Loucy (cell line): ENCODE measurements at regions not wholly inside any gene's neighbourhood (a gene's known extent, or its start where the extent isn't known, plus 50 kb on each side); places are given as distances from the start of the nearest gene placed in this dataset.

ENCODE experiments used
- H2AFZ ChIP-seq: fragments of 200-600 bp; sonication (generic); 2 replicates; pipeline ENCODE4 v1.6.0; 2016; ENCODE audit warnings: antibody characterized with exemption, mild to moderate bottlenecking, low read length, moderate library complexity
- H3F3A ChIP-seq: fragments of 200-600 bp; 2 replicates; pipeline ENCODE4 v1.6.0; 2016; ENCODE audit warnings: antibody characterized with exemption, low read depth, mild to moderate bottlenecking
- H3K27me3 ChIP-seq: fragments of 200-600 bp; sonication (generic); 2 replicates; pipeline ENCODE4 v1.6.1; 2014; ENCODE audit warnings: low read length, mild to moderate bottlenecking; ENCODE audit not compliant: insufficient read depth, poor library complexity, severe bottlenecking
- H3K36me3 ChIP-seq: fragments of 200-600 bp; sonication (generic); 2 replicates; pipeline ENCODE4 v1.6.1; 2016; ENCODE audit warnings: low read length; ENCODE audit not compliant: insufficient read depth
- H3K4me1 ChIP-seq: fragments of 200-600 bp; sonication (generic); 2 replicates; pipeline ENCODE4 v1.5.1; 2014; ENCODE audit warnings: low read length, mild to moderate bottlenecking; ENCODE audit not compliant: insufficient read depth, poor library complexity, severe bottlenecking
- H3K4me2 ChIP-seq: fragments of 200-600 bp; sonication (generic); 2 replicates; pipeline ENCODE4 v1.6.0; 2014; ENCODE audit warnings: antibody characterized with exemption, low read length, low read depth, mild to moderate bottlenecking; ENCODE audit not compliant: poor library complexity, severe bottlenecking
- H3K4me3 ChIP-seq: fragments of 200-600 bp; sonication (generic); 2 replicates; pipeline ENCODE4 v1.5.1; 2014; ENCODE audit warnings: low read length, mild to moderate bottlenecking, mixed read lengths; ENCODE audit not compliant: poor library complexity, severe bottlenecking
- H3K79me2 ChIP-seq: fragments of 200-600 bp; sonication (generic); 2 replicates; pipeline ENCODE4 v1.6.1; 2014; ENCODE audit warnings: low read length; ENCODE audit not compliant: insufficient read depth
- H3K9ac ChIP-seq: fragments of 200-600 bp; sonication (generic); 2 replicates; pipeline ENCODE4 v1.6.0; 2014; ENCODE audit warnings: mild to moderate bottlenecking, low read depth, low read length, moderate library complexity; ENCODE audit not compliant: poor library complexity, severe bottlenecking
- H3K9me2 ChIP-seq: fragments of 200-600 bp; sonication (generic); replicated peaks from 2 replicates; pipeline ENCODE4 v1.6.1; 2016; ENCODE audit warnings: low read depth, low read length, mixed read lengths
- H3K9me3 ChIP-seq: fragments of 200-600 bp; sonication (generic); 2 replicates; pipeline ENCODE4 v1.6.1; 2014; ENCODE audit warnings: mild to moderate bottlenecking, antibody characterized with exemption, low read length, low read depth; ENCODE audit not compliant: insufficient read depth
- H4K20me1 ChIP-seq: fragments of 200-600 bp; sonication (generic); 2 replicates; pipeline ENCODE4 v1.6.0; 2014; ENCODE audit warnings: antibody characterized with exemption, low read length, mild to moderate bottlenecking; ENCODE audit not compliant: insufficient read depth, poor library complexity, severe bottlenecking
- CTCF ChIP-seq: fragments of 200-600 bp; sonication (generic); conservative IDR thresholded peaks from 2 replicates; pipeline ENCODE4 v1.5.1; 2014; ENCODE audit warnings: mild to moderate bottlenecking, antibody characterized with exemption, low read length
- EZH2phosphoT487 ChIP-seq: fragments of 200-600 bp; IDR thresholded peaks from 2 replicates; pipeline ENCODE4 v1.6.1; 2018; ENCODE audit warnings: antibody characterized with exemption, mild to moderate bottlenecking, moderate library complexity, borderline replicate concordance

GRCh38 chr5:57416278-57416994 is 66.2 kb downstream of the ACTBL2 start:
- H4K20me1 ChIP-seq: no peaks in the 10 kb centered on the region
- peaks cover 4% of the 10 kb centered on the region for H3K4me1 ChIP-seq
- H3K9me2 ChIP-seq: no peaks in the 10 kb centered on the region
- H3K36me3 ChIP-seq: no peaks in the 10 kb centered on the region
- H3K4me3 ChIP-seq: no peak overlapping the region
- H2AFZ ChIP-seq: no peak overlapping the region
- no peaks in the 10 kb centered on the region for H3K79me2 ChIP-seq
- no peak overlapping the region for H3K4me2 ChIP-seq
- H3K9ac ChIP-seq: no peak overlapping the region
- H3K9me3 ChIP-seq: no peaks in the 10 kb centered on the region
- no peaks in the 10 kb centered on the region for H3F3A ChIP-seq
- TF ChIP-seq EZH2phosphoT487: no peak
- no peak for TF ChIP-seq CTCF
- H3K27me3 ChIP-seq: no peaks in the 10 kb centered on the region

- H3K4me1 ChIP-seq: peaks cover 13% of the 10 kb centered on the region
- H3K4me3 ChIP-seq: no peak overlapping the region
- H4K20me1 ChIP-seq: no peaks in the 10 kb centered on the region
- H3F3A ChIP-seq: no peaks in the 10 kb centered on the region
- TF ChIP-seq CTCF (no peak), EZH2phosphoT487 (no peak)
- H3K9ac ChIP-seq: no peak overlapping the region
- no peak overlapping the region for H2AFZ ChIP-seq
- H3K27me3 ChIP-seq: no peaks in the 10 kb centered on the region
- no peak overlapping the region for H3K4me2 ChIP-seq
- H3K36me3 ChIP-seq: no peaks in the 10 kb centered on the region
- H3K9me3 ChIP-seq: no peaks in the 10 kb centered on the region
- no peaks in the 10 kb centered on the region for H3K9me2 ChIP-seq
- H3K79me2 ChIP-seq: no peaks in the 10 kb centered on the region
Observed at GRCh38 chr5:57414857-57415256, 67.8 kb downstream of the ACTBL2 start.

GRCh38 chr5:57414191-57414590 is 68.4 kb downstream of the ACTBL2 start:
- Histone ChIP-seq H3K9ac (no peak overlapping the region), H2AFZ (no peak overlapping the region), H4K20me1 (no peaks in the 10 kb centered on the region), H3K36me3 (no peaks in the 10 kb centered on the region), H3F3A (no peaks in the 10 kb centered on the region), H3K4me1 (peaks cover 13% of the 10 kb centered on the region), H3K4me3 (no peak overlapping the region), H3K4me2 (no peak overlapping the region), H3K27me3 (no peaks in the 10 kb centered on the region), H3K79me2 (no peaks in the 10 kb centered on the region), H3K9me2 (no peaks in the 10 kb centered on the region), H3K9me3 (no peaks in the 10 kb centered on the region)
- TF ChIP-seq CTCF: no peak
- no peak for TF ChIP-seq EZH2phosphoT487
